Activated T-helper 17 cell treated with anti-CD3 and anti-CD28 coated beads, Interleukin-2, amount 50 U/mL, for 72 hours (primary cell): ENCODE measurements at regions not wholly inside any gene's neighbourhood (a gene's known extent, or its start where the extent isn't known, plus 50 kb on each side); places are given as distances from the start of the nearest gene placed in this dataset.
"Not testable (repeated sequence)": the region's sequence is repeated elsewhere in the genome, so short reads cannot be mapped to it uniquely, and the experiment has no call there.

Source experiments
- ATAC-seq: fragments of 150-1000 bp; cut with Tn5 transposase; replicated peaks from 2 replicates; pipeline ENCODE4 v1.10.0; 2021; ENCODE audit warnings: mild to moderate bottlenecking, moderate library complexity
- H3K27ac Mint-ChIP-seq: one replicate; pipeline ENCODE4 v1.8.0; 2022; ENCODE audit warnings: mixed read lengths
- H3K27me3 Mint-ChIP-seq: one replicate; pipeline ENCODE4 v1.8.0; 2022; ENCODE audit warnings: mixed read lengths
- H3K36me3 Mint-ChIP-seq: one replicate; pipeline ENCODE4 v1.8.0; 2022; ENCODE audit warnings: low read depth, mild to moderate bottlenecking, mixed read lengths
- H3K4me1 Mint-ChIP-seq: one replicate; pipeline ENCODE4 v1.8.0; 2022; ENCODE audit warnings: mixed read lengths
- H3K4me3 Mint-ChIP-seq: one replicate; pipeline ENCODE4 v1.8.0; 2022; ENCODE audit warnings: mild to moderate bottlenecking, mixed read lengths
- H3K9me3 Mint-ChIP-seq: one replicate; pipeline ENCODE4 v1.8.0; 2022; ENCODE audit warnings: mixed read lengths

GRCh38 chr11:29249713-29250112 lies 767.1 kb downstream of the KCNA4 start:
- H3K27me3 Mint-ChIP-seq, result no peaks in the 10 kb centered on the region
- H3K36me3 Mint-ChIP-seq, result no peaks in the 10 kb centered on the region
- ATAC-seq, result no peak
- H3K27ac Mint-ChIP-seq, result no peak overlapping the region
- peaks cover 8% of the 10 kb centered on the region for H3K9me3 Mint-ChIP-seq
- no peak overlapping the region for H3K4me3 Mint-ChIP-seq
- H3K4me1 Mint-ChIP-seq, result no peaks in the 10 kb centered on the region

GRCh38 chr11:29244355-29244754 lies 772.5 kb downstream of the KCNA4 start:
- peaks cover 18% of the 10 kb centered on the region for H3K9me3 Mint-ChIP-seq
- no peak for ATAC-seq
- H3K4me1 Mint-ChIP-seq, result no peaks in the 10 kb centered on the region
- H3K4me3 Mint-ChIP-seq, result no peak overlapping the region
- no peaks in the 10 kb centered on the region for H3K27me3 Mint-ChIP-seq
- no peaks in the 10 kb centered on the region for H3K36me3 Mint-ChIP-seq
- no peak overlapping the region for H3K27ac Mint-ChIP-seq

GRCh38 chr11:29243616-29244015 lies 773.2 kb downstream of the KCNA4 start:
- H3K9me3 Mint-ChIP-seq, result peaks cover 18% of the 10 kb centered on the region
- no peak overlapping the region for H3K4me3 Mint-ChIP-seq
- no peak overlapping the region for H3K27ac Mint-ChIP-seq
- H3K27me3 Mint-ChIP-seq, result no peaks in the 10 kb centered on the region
- H3K36me3 Mint-ChIP-seq, result no peaks in the 10 kb centered on the region
- no peak for ATAC-seq
- H3K4me1 Mint-ChIP-seq, result no peaks in the 10 kb centered on the region

- Mint-ChIP-seq H3K9me3 (peaks cover 22% of the 10 kb centered on the region), H3K4me1 (no peaks in the 10 kb centered on the region), H3K4me3 (no peak overlapping the region), H3K27me3 (no peaks in the 10 kb centered on the region), H3K36me3 (no peaks in the 10 kb centered on the region), H3K27ac (no peak overlapping the region)
- ATAC-seq, result no peak
Observed at GRCh38 chr11:29231991-29232390, 784.8 kb downstream of the KCNA4 start.

- no peaks in the 10 kb centered on the region for H3K27me3 Mint-ChIP-seq
- H3K36me3 Mint-ChIP-seq, result no peaks in the 10 kb centered on the region
- ATAC-seq, result no peak
- H3K4me3 Mint-ChIP-seq, result no peak overlapping the region
- peaks cover 22% of the 10 kb centered on the region for H3K9me3 Mint-ChIP-seq
- no peaks in the 10 kb centered on the region for H3K4me1 Mint-ChIP-seq
- no peak overlapping the region for H3K27ac Mint-ChIP-seq
Observed at GRCh38 chr11:29231586-29231985, 785.2 kb downstream of the KCNA4 start.

GRCh38 chr11:29227811-29228210 lies 789.0 kb downstream of the KCNA4 start:
- Mint-ChIP-seq H3K4me3 (no peak overlapping the region), H3K36me3 (no peaks in the 10 kb centered on the region), H3K9me3 (peaks cover 26% of the 10 kb centered on the region), H3K27me3 (no peaks in the 10 kb centered on the region), H3K4me1 (no peaks in the 10 kb centered on the region), H3K27ac (no peak overlapping the region)
- no peak for ATAC-seq

- H3K4me1 Mint-ChIP-seq, result no peaks in the 10 kb centered on the region
- H3K27me3 Mint-ChIP-seq, result no peaks in the 10 kb centered on the region
- H3K4me3 Mint-ChIP-seq, result no peak overlapping the region
- no peak for ATAC-seq
- H3K27ac Mint-ChIP-seq, result no peak overlapping the region
- H3K9me3 Mint-ChIP-seq, result peaks cover 25% of the 10 kb centered on the region
- no peaks in the 10 kb centered on the region for H3K36me3 Mint-ChIP-seq
Observed at GRCh38 chr11:29224739-29225384, 792.0 kb downstream of the KCNA4 start.

- not testable (repeated sequence) for H3K27me3 Mint-ChIP-seq, H3K27ac Mint-ChIP-seq, ATAC-seq, H3K4me1 Mint-ChIP-seq, H3K36me3 Mint-ChIP-seq, H3K4me3 Mint-ChIP-seq
- H3K9me3 Mint-ChIP-seq, result peaks cover 25% of the 10 kb centered on the region
Observed at GRCh38 chr11:29219531-29219930, 797.3 kb downstream of the KCNA4 start.

- Mint-ChIP-seq H3K4me3 (no peak overlapping the region), H3K27ac (no peak overlapping the region), H3K4me1 (no peaks in the 10 kb centered on the region), H3K27me3 (no peaks in the 10 kb centered on the region), H3K9me3 (peaks cover 22% of the 10 kb centered on the region), H3K36me3 (no peaks in the 10 kb centered on the region)
- no peak for ATAC-seq
Observed at GRCh38 chr11:29217901-29218300, 798.9 kb downstream of the KCNA4 start.

- Mint-ChIP-seq H3K36me3 (no peaks in the 10 kb centered on the region), H3K4me3 (no peak overlapping the region), H3K27me3 (no peaks in the 10 kb centered on the region), H3K9me3 (peaks cover 27% of the 10 kb centered on the region), H3K4me1 (no peaks in the 10 kb centered on the region), H3K27ac (no peak overlapping the region)
- no peak for ATAC-seq
Observed at GRCh38 chr11:29214833-29215232, 802.0 kb downstream of the KCNA4 start.

GRCh38 chr11:29211202-29211601 lies 805.6 kb downstream of the KCNA4 start:
- H3K4me3 Mint-ChIP-seq, result no peak overlapping the region
- no peaks in the 10 kb centered on the region for H3K27me3 Mint-ChIP-seq
- H3K4me1 Mint-ChIP-seq, result no peaks in the 10 kb centered on the region
- ATAC-seq, result no peak
- no peak overlapping the region for H3K27ac Mint-ChIP-seq
- no peaks in the 10 kb centered on the region for H3K36me3 Mint-ChIP-seq
- H3K9me3 Mint-ChIP-seq, result peaks cover 28% of the 10 kb centered on the region

- H3K27ac Mint-ChIP-seq, result no peak overlapping the region
- no peak for ATAC-seq
- no peak overlapping the region for H3K4me3 Mint-ChIP-seq
- no peaks in the 10 kb centered on the region for H3K4me1 Mint-ChIP-seq
- H3K27me3 Mint-ChIP-seq, result no peaks in the 10 kb centered on the region
- H3K36me3 Mint-ChIP-seq, result no peaks in the 10 kb centered on the region
- H3K9me3 Mint-ChIP-seq, result peaks cover 30% of the 10 kb centered on the region
Observed at GRCh38 chr11:29210426-29210825, 806.4 kb downstream of the KCNA4 start.

GRCh38 chr11:29208117-29208516 lies 808.7 kb downstream of the KCNA4 start:
- Mint-ChIP-seq H3K9me3 (peaks cover 26% of the 10 kb centered on the region), H3K27ac (no peak overlapping the region), H3K27me3 (no peaks in the 10 kb centered on the region), H3K36me3 (no peaks in the 10 kb centered on the region), H3K4me3 (no peak overlapping the region), H3K4me1 (no peaks in the 10 kb centered on the region)
- ATAC-seq, result no peak

- Mint-ChIP-seq H3K27ac (no peak overlapping the region), H3K9me3 (peaks cover 3% of the 10 kb centered on the region), H3K36me3 (no peaks in the 10 kb centered on the region), H3K27me3 (no peaks in the 10 kb centered on the region), H3K4me3 (no peak overlapping the region), H3K4me1 (no peaks in the 10 kb centered on the region)
- no peak for ATAC-seq
Observed at GRCh38 chr11:29200791-29201562, 815.9 kb downstream of the KCNA4 start.

- H3K9me3 Mint-ChIP-seq, result peaks cover 7% of the 10 kb centered on the region
- no peak for ATAC-seq
- H3K4me1 Mint-ChIP-seq, result no peaks in the 10 kb centered on the region
- no peaks in the 10 kb centered on the region for H3K36me3 Mint-ChIP-seq
- no peak overlapping the region for H3K4me3 Mint-ChIP-seq
- H3K27ac Mint-ChIP-seq, result no peak overlapping the region
- no peaks in the 10 kb centered on the region for H3K27me3 Mint-ChIP-seq
Observed at GRCh38 chr11:29190313-29190712, 826.5 kb downstream of the KCNA4 start.
